ENCODE measurements at regions not wholly inside any gene's neighbourhood (a gene's known extent, or its start where the extent isn't known, plus 50 kb on each side); places are given as distances from the start of the nearest gene placed in this dataset.

GRCh38 chr12:89927226-89927698 lies 218.6 kb upstream of the ATP2B1 start:
- no peak for TF ChIP-seq POLR2A (IDR thresholded peaks at IDR 0.05; ENCODE audit: low read depth, low read length)
- no peak for TF ChIP-seq CTCF (IDR thresholded peaks at IDR 0.05; ENCODE audit: extremely low read depth in 1 of 2, insufficient read depth in 1 of 2, low read depth in 1 of 2, low read length in 2 of 2)
